HEK293 (cell line): ENCODE measurements at regions not wholly inside any gene's neighbourhood (a gene's known extent, or its start where the extent isn't known, plus 50 kb on each side); places are given as distances from the start of the nearest gene placed in this dataset.

Source experiments
- CTCF ChIA-PET: fragments of 350-600 bp; formaldehyde crosslinking; extraction: SDS; loops from one replicate; lab custom pipeline; 2021; ENCODE audit warnings: antibody characterized with exemption; lab: Yijun Ruan, JAX
- POLR2A ChIA-PET: fragments of 300-600 bp; formaldehyde crosslinking; extraction: SDS; loops from one replicate; lab custom pipeline; 2020; ENCODE audit warnings: antibody characterized with exemption, inconsistent platforms; lab: Yijun Ruan, JAX
- H3K27ac ChIP-seq: fragments of 200-500 bp; sonication (Bioruptor generic); 2 replicates; pipeline ENCODE4 v1.5.1; 2014; ENCODE audit warnings: low read depth, low read length, control low read depth, inconsistent platforms; ENCODE audit errors: extremely low read depth
- H3K36me3 ChIP-seq, 2 experiments: fragments of 200-500 bp in 1 of 2; sonication (Bioruptor generic) in 1 of 2; 1 replicate in 1 of 2; 2 replicates in 1 of 2; pipeline ENCODE4 v1.5.1; 2014 to 2017; ENCODE audit warnings: inconsistent platforms in 2 of 2, low read length in 2 of 2; ENCODE audit not compliant: control insufficient read depth in 2 of 2, insufficient read depth in 1 of 2
- H3K4me1 ChIP-seq: fragments of 200-500 bp; sonication (Bioruptor generic); 2 replicates; pipeline ENCODE4 v1.5.1; 2014; ENCODE audit warnings: mild to moderate bottlenecking, low read length, inconsistent platforms; ENCODE audit not compliant: control insufficient read depth, insufficient read depth
- H3K4me3 ChIP-seq: 2 replicates; pipeline ENCODE4 v1.5.1; 2011; ENCODE audit warnings: low read depth, mild to moderate bottlenecking, control low read depth, low read length, moderate library complexity
- H3K9me3 ChIP-seq: fragments of 200-500 bp; sonication (Bioruptor generic); 2 replicates; pipeline ENCODE4 v1.5.1; 2014; ENCODE audit warnings: low read depth, low read length, inconsistent platforms; ENCODE audit not compliant: control insufficient read depth, insufficient read depth
- GLI4 ChIP-seq: fragments of 450-650 bp; formaldehyde crosslinking; IDR thresholded peaks from 2 replicates; pipeline ENCODE4 v1.5.1; 2016; ENCODE audit warnings: missing biosample characterization, missing genetic modification characterization
- GLIS2 ChIP-seq: fragments of 450-650 bp; formaldehyde crosslinking; IDR thresholded peaks from 2 replicates; pipeline ENCODE4 v1.5.1; 2016; ENCODE audit warnings: missing biosample characterization, missing genetic modification characterization
- PRDM10 ChIP-seq: fragments of 450-650 bp; formaldehyde crosslinking; IDR thresholded peaks from 2 replicates; pipeline ENCODE4 v1.5.1; 2016; ENCODE audit warnings: missing biosample characterization, missing genetic modification characterization
- SALL2 ChIP-seq: fragments of 450-650 bp; formaldehyde crosslinking; IDR thresholded peaks from 2 replicates; pipeline ENCODE4 v1.5.0; 2017; ENCODE audit warnings: missing biosample characterization, mild to moderate bottlenecking, missing genetic modification characterization, borderline replicate concordance
- SCRT2 ChIP-seq: fragments of 450-650 bp; formaldehyde crosslinking; IDR thresholded peaks from 2 replicates; pipeline ENCODE4 v1.5.1; 2016; ENCODE audit warnings: missing biosample characterization, missing genetic modification characterization
- YY1 ChIP-seq: fragments of 450-650 bp; formaldehyde crosslinking; IDR thresholded peaks from 2 replicates; pipeline ENCODE4 v1.5.1; 2018; ENCODE audit warnings: missing biosample characterization, missing genetic modification characterization
- ZBTB10 ChIP-seq: fragments of 450-650 bp; formaldehyde crosslinking; IDR thresholded peaks from 2 replicates; pipeline ENCODE4 v1.5.1; 2016; ENCODE audit warnings: missing biosample characterization, missing genetic modification characterization
- ZBTB48 ChIP-seq: fragments of 450-650 bp; formaldehyde crosslinking; IDR thresholded peaks from 2 replicates; pipeline ENCODE4 v1.5.1; 2016; ENCODE audit warnings: missing biosample characterization, missing genetic modification characterization
- ZBTB6 ChIP-seq: fragments of 450-650 bp; formaldehyde crosslinking; IDR thresholded peaks from 2 replicates; pipeline ENCODE4 v1.5.1; 2017; ENCODE audit warnings: missing biosample characterization, missing genetic modification characterization
- ZFP41 ChIP-seq: fragments of 450-650 bp; formaldehyde crosslinking; IDR thresholded peaks from 2 replicates; pipeline ENCODE4 v1.5.1; 2016; ENCODE audit warnings: missing biosample characterization, missing genetic modification characterization, borderline replicate concordance
- ZNF114 ChIP-seq: fragments of 450-650 bp; formaldehyde crosslinking; IDR thresholded peaks from 2 replicates; pipeline ENCODE4 v1.5.0; 2017; ENCODE audit warnings: missing biosample characterization, missing genetic modification characterization
- ZNF2 ChIP-seq: fragments of 450-650 bp; formaldehyde crosslinking; IDR thresholded peaks from 2 replicates; pipeline ENCODE4 v1.5.1; 2016; ENCODE audit warnings: missing biosample characterization, missing genetic modification characterization
- ZNF248 ChIP-seq: fragments of 450-650 bp; formaldehyde crosslinking; IDR thresholded peaks from 2 replicates; pipeline ENCODE4 v1.5.1; 2017; ENCODE audit warnings: missing biosample characterization, missing genetic modification characterization
- ZNF366 ChIP-seq: fragments of 450-650 bp; formaldehyde crosslinking; conservative IDR thresholded peaks from 2 replicates; pipeline ENCODE4 v1.5.1; 2016; ENCODE audit warnings: missing biosample characterization, missing genetic modification characterization
- ZNF501 ChIP-seq: fragments of 450-650 bp; formaldehyde crosslinking; IDR thresholded peaks from 2 replicates; pipeline ENCODE4 v1.5.1; 2016; ENCODE audit warnings: missing biosample characterization, missing genetic modification characterization
- ZNF548 ChIP-seq: fragments of 450-650 bp; formaldehyde crosslinking; IDR thresholded peaks from 2 replicates; pipeline ENCODE4 v1.5.1; 2016; ENCODE audit warnings: missing biosample characterization, missing genetic modification characterization
- ZNF561 ChIP-seq: fragments of 450-650 bp; IDR thresholded peaks from 2 replicates; pipeline ENCODE4 v1.5.1; 2018; ENCODE audit warnings: missing biosample characterization, missing genetic modification characterization, borderline replicate concordance
- ZNF571 ChIP-seq: fragments of 450-650 bp; formaldehyde crosslinking; IDR thresholded peaks from 2 replicates; pipeline ENCODE4 v1.5.0; 2017; ENCODE audit warnings: missing biosample characterization, missing genetic modification characterization
- ZNF600 ChIP-seq: fragments of 450-650 bp; formaldehyde crosslinking; IDR thresholded peaks from 2 replicates; pipeline ENCODE4 v1.5.1; 2016; ENCODE audit warnings: missing biosample characterization, missing genetic modification characterization
- ZNF747 ChIP-seq: fragments of 450-650 bp; formaldehyde crosslinking; IDR thresholded peaks from 2 replicates; pipeline ENCODE4 v1.5.1; 2016; ENCODE audit warnings: missing biosample characterization, missing genetic modification characterization
- ZNF776 ChIP-seq: fragments of 450-650 bp; formaldehyde crosslinking; IDR thresholded peaks from 2 replicates; pipeline ENCODE4 v1.5.0; 2017; ENCODE audit warnings: missing biosample characterization, missing genetic modification characterization, borderline replicate concordance
- TF ChIP-seq, protein P1 (sequence below): fragments of 450-650 bp; formaldehyde crosslinking; IDR thresholded peaks from 2 replicates; pipeline ENCODE4 v1.5.1; 2017; ENCODE audit warnings: missing biosample characterization, mild to moderate bottlenecking, missing genetic modification characterization, moderate library complexity

DNA sequence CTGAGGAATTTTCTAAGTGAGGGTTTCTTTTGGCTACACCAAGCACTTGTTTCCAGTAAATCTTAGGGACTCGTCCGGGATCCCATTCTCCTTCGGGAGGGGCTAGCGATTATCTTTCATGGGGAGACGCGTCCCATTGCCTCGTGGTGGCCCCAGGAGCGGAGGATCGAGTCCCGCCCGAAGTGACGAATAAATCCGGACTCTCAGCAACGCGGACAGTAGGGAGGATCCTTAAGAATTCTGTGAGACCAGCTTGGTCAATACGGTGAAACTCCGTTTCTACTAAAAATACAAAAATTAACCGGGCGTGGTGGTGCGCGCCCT is 69.1 kb upstream of the PRSS16 start (continued):
- TF ChIP-seq ZBTB6 (tag by site-specific recombination) (no peak), ZBTB10 (tag by site-specific recombination) (no peak), ZBTB48 (tag by site-specific recombination) (no peak), ZNF2 (tag by site-specific recombination) (no peak)

- CTCF ChIA-PET: interaction anchor here (0.6 kb wide), 2 partner anchors 13 to 32 kb away, joined by 3 read pairs; no protein-coding TSS in a partner anchor
- Histone ChIP-seq H3K4me1 (no peaks in the 10 kb centered on the region), H3K36me3 (no peaks in the 10 kb centered on the region), H3K27ac (no peak overlapping the region), H3K9me3 (no peaks in the 10 kb centered on the region), H3K4me3 (peak overlapping the region; percentile 92)
- POLR2A ChIA-PET: interaction anchor here (1.2 to 1.5 kb wide), 3 partner anchors 73 to 714 kb away, joined by 3 to 6 read pairs (median 4); a partner anchor contains a TSS
- TF ChIP-seq ZNF561 (tag by site-specific recombination) (no peak), ZNF114 (tag by site-specific recombination) (no peak), ZNF776 (tag by site-specific recombination) (no peak), ZNF2 (tag by site-specific recombination) (no peak), SCRT2 (tag by site-specific recombination) (no peak), GLI4 (no peak), ZNF366 (tag by site-specific recombination) (no peak), ZNF501 (tag by site-specific recombination) (no peak), ZNF747 (tag by site-specific recombination) (no peak), ZNF548 (tag by site-specific recombination) (no peak), ZNF248 (tag by site-specific recombination) (no peak), ZFP41 (no peak)
Measured at GRCh38 chr6:27178860-27179259, 68.6 kb upstream of the PRSS16 start.

DNA sequence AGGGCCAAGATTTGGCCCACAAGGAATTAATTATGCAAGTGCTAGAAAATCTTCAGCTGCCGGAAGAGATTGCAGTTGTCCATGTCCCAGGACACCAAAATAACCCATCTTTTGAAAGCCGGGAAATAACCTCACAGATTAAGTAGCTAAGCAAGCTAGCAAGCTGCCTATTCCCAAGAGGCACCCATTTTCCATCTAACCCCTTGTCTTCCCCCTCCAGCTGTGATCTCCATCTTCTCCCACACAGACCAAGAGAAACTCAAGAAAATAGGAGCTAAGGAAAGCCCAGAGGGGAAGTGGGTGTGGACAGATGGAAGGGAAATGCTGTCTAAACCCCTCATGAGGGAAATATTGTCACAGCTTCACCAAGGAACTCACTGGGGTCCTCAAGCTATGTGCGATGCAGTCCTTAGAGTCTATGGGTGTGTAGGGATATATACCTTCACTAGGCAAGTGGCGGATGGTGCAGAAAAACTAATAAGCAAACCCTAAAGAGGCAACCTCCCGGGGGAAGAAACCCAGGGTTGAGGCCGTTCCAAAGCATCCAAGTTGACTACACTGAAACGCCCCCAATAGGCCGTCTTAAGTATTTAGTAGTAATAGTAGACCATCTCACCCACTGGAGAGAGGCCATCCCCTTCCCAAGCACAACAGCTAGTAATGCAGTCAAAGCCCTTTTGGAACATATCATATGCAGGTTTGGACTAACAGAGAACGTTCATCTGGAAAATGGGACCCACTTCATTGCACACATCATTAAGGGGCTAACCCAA is 64.3 kb upstream of the PRSS16 start:
- ChIA-PET POLR2A (no interaction called here), CTCF (no interaction called here)
- H3K36me3 ChIP-seq: no peaks in the 10 kb centered on the region
- H3K4me3 ChIP-seq: no peak overlapping the region
- H3K9me3 ChIP-seq: no peaks in the 10 kb centered on the region
- H3K4me1 ChIP-seq: no peaks in the 10 kb centered on the region
- no peak overlapping the region for H3K27ac ChIP-seq
- TF ChIP-seq YY1 (tag by site-specific recombination): no peak
- no peak for TF ChIP-seq GLIS2 (tag by site-specific recombination)
- TF ChIP-seq ZNF571: no peak
- TF ChIP-seq PRDM10 (tag by site-specific recombination): no peak
- TF ChIP-seq ZNF600 (tag by site-specific recombination): no peak
- TF ChIP-seq, protein P1, sequence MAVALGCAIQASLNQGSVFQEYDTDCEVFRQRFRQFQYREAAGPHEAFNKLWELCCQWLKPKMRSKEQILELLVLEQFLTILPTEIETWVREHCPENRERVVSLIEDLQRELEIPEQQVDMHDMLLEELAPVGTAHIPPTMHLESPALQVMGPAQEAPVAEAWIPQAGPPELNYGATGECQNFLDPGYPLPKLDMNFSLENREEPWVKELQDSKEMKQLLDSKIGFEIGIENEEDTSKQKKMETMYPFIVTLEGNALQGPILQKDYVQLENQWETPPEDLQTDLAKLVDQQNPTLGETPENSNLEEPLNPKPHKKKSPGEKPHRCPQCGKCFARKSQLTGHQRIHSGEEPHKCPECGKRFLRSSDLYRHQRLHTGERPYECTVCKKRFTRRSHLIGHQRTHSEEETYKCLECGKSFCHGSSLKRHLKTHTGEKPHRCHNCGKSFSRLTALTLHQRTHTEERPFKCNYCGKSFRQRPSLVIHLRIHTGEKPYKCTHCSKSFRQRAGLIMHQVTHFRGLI (tag by site-specific recombination): no peak
- no peak for TF ChIP-seq SALL2 (tag by site-specific recombination)
